ENCODE measurements at regions not wholly inside any gene's neighbourhood (a gene's known extent, or its start where the extent isn't known, plus 50 kb on each side); places are given as distances from the start of the nearest gene placed in this dataset.
A peak's percentile ranks its signal among the peaks of the same experiment; 100 is the strongest.

DNA sequence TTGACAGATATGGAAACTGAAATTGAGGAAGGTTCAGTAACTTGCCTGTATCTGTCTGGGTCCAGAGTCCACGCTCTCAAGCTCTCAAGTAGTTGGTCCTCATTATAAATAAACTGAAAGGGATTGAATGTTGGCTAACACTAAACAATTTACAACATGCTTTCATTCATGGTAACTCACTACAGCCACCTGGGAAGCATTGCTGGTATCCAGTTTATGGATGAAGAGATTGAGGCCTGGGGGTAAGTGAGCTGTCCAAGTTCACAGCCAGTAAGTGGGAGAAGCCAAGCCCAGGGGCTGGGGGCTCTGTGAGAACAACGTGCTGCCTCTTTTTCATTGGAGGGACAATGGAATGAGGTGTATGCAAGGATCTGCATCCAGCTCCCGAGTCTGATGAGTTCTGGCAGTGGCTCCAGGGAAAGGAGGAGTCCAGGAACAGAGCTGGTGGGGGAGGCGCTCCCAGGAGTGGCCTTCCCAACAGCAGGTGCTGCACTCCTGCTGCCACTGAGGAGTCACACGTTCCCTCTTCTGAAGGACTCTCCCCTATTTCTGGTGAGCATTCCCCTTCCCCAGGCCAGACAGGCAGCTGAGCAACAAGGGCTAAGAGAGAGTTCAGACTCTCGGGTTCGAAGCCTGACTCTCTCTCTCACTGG is 175.8 kb downstream of the CSNK2A3 start:
- no peak for DNase-seq (ENCODE audit: low spot score)

DNA sequence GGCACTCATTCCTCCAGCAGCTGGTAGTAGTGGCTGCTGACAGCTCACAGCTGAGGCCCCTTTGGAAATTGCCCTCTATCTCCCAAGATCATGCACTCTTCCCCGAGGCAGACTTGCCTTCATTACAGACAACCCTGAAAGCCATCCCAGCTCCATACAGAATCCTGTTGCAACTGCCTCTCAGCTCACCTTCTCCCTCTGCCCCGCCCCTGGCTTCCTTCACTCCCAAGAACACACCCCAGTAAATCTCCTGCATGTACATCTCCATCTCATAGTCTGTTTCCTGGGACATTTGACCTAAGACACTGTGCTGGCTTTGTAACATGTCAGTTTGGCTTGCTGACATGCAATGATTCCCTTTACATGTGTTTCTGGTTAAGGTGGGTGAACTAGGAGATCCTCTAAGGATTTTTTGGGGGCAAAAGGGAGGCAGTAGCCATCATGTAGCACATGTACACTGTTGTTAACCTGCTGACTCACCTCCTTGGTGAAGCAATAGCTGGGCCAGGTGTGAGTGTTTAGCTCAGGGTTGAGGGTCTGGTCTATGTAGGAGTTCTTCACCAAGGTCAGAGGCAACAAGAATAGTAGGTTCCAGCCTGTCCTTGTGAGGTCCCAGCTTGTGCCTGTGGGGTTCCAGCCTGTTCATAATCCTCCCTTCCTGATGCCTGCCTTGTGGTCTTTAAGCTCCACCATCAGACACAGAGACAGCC is 179.6 kb downstream of the CSNK2A3 start:
- DNase-seq (ENCODE audit: low spot score) = no peak

DNA sequence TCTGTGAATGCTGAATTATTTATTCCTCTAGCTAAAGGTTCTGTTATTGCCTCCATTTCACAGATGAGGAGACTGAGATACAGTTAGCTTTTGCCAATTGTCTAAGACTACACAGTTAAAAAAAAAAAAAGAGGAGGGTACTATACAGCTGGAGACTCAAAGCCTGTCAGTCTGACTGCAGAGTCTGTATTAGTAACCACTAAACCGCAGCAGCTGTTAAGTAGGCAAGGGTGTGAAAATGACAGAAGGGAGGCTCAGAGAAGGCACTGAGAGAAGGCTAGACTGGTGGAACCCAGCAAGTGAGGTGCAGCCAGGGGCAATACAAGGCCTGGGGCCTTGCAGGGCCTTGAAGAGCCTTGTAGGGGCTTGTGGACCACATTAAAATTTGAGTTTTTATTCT is 181.2 kb downstream of the CSNK2A3 start:
- no peak for DNase-seq (ENCODE audit: low spot score)

DNA sequence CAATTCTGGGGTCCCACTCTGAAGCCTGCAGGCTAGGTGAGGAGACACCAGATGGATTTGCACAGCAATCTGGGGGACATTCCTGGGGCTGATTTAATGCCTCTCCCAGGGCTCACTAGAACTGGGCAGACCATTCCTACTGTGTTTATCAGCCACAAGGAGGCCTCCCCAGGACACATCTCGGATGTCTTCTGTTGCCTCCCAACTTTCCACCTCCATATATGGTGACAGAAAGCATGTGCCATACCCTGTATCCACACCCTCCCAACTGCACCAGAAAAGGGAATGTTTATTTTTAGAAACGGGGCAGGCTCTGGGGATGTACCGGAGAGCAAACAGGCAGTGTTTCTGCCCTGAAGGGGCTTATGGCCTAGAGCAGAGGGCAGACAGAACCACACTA is 181.8 kb downstream of the CSNK2A3 start:
- peak; percentile 26 for DNase-seq (ENCODE audit: low spot score)

DNA sequence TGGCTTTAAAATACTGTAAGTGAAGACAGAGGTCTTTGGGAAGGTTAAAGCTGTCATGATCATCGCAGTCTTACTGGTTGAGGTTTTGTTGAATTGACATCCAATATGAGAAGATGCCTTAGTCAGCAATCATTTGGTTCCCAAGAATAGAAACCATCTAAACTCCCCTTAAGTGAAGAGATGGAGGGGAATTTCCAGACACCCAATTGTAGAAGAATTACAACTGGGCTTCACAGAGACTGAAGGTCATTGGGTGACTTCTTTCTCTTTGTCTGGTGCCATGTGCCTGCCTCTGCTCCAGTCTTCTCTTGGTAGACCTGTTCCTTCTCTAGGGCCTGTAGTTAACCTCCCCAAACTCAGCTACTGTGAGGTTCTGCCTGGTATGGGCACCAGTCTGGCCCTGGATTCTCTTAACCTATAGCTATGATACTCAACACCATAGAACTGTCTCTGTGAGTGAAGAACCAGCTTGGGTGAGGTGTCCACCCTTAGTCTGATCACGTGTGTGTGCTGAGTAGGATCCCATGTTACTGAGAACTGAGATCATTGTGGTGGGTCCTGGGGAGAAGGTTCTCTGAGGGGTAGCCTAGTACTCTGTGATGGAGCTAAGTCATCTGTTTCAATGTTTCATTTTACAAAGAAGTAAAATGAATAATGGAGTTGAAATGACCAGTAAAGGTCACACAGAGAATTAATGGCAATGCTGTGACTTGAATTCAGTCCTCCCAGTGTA is 182.5 kb downstream of the CSNK2A3 start:
- DNase-seq (ENCODE audit: low spot score) = no peak

DNA sequence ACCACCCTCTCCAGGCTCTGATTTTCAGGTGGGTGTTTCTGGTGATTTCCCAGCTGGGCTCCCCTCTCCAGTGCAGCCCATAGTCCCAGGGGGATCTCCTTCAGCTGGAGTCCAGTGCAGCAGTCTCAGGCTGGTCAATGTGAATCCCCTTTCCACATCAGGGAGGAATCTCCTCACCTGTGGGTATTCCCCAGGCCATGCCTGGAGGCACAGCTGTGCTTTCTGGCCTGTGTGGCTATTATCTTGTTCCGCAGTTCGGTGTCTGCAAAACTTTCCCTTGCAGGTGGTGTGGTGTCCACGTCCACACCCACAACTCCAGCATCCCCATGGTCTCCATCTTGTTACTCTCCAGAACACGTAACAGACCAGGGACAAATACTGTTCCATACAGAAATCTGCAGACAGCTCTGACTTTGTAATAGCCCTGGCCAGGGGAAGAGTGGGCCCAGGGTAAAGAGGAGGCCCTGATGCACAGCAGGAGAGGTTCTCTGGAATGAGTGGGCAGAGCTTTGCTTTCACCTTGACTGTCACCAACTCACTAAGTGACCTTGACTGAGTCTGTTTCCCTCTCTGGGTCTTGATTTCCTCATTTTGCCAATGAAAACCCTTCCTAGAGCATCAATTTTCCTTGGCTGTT is 183.2 kb downstream of the CSNK2A3 start:
- no peak for DNase-seq (ENCODE audit: low spot score)

DNA sequence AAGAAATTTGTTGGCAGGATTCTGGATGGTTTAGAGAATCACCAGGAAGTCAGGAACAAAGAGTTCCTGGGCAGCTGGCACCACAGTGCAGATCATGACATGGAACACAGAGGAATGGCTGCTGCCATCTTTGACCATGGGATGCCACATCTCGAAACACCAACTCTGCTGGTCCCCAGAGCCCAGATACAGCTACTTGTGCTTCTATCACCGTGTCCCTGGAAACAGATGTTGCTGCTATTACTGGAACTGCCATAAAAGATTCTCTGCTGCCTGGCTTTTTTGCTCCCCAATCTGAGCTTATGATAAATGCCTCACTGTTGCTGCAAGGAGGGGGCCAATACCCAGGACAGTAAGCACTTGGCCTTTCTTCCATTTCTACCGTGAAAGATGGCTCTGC is 185.2 kb downstream of the CSNK2A3 start:
- no peak for DNase-seq (ENCODE audit: low spot score)

DNA sequence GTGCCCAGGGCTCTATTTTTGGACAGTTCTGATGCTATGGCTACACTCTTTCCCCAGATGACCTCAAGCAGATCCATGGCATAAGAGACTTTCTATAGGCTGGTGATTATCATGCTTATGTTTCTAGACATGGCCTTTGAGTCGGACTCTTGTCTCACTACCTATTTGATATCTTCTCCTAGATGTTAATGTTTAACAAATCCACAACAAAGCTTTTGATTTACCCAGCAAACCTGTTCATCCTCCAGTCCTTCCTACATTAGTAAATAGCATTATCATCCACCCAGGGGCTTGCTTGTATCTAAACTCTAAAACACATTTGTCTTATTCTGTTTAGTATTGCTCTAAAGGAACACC is 188.7 kb downstream of the CSNK2A3 start:
- no peak for DNase-seq (ENCODE audit: low spot score)

DNA sequence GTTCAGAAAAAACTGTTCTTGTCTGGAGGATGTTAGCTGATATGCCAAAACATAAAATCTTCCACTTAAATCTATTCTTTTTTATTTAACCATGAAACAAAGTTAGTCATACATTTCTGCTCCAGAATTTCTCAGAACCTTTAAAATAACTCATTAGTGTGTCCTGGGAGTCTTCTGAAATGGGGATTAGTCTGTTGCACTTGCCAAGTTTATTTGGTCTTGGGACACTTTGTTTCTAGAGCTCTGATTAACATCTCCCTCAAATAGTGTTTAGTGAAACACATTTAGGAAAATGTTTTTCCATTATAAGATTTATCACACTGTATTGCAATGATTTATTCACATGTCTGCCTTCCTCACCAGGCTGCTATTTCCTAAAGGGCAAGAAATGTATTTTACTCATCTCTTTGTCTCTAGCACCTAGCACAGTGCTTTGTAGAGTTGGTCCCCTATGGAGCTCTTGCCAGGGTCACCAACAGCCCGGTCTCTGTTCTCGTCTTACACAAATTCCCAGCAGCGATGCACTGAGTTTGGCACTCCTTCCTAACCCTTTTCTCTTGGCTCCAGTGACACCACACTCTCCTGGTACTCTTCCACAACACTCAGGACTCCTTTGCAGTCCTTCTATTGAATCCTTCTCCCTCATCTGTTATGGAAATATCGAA is 189.2 kb downstream of the CSNK2A3 start:
- DNase-seq (ENCODE audit: low spot score) = no peak

DNA sequence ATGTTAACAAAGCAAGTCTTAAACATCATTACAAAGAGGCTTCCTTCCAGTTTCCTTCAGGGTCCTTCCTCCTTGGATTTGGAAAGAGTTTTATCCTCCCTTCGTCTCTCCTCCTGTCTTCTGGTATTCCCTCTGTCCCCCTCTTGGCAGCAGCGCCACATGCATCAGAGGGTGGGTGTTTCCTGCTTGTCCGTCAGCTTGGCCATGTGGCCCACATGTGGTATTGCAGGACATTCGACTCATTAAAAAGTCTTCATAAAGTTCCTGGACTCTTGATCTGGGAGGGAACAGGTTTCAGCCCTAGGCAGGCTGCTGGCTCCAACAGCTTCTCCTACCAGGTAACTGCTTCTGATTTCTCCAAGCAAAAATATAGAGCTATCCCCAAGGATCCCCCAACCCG is 189.8 kb downstream of the CSNK2A3 start:
- DNase-seq (ENCODE audit: low spot score) = peak; percentile 44

DNA sequence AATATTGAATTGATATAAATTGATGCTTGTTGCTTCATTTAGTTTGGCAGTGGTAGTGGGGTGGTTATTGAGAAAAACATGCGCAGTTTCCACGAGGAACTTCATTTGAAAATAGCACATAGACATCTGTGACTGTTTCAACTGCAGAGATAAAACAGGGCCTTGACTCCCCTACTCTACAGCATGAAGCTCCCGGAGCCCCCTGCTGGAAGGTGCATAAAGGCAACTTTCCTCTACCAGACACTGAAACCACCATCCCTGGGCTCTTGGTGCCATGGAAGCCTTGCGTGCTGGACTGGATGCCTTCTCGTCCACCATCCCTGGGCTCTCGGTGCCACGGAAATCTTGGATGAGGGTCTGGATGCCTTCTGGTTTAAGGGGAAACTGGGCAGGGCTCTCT is 195.9 kb downstream of the CSNK2A3 start:
- DNase-seq (ENCODE audit: low spot score) = peak; percentile 65

DNA sequence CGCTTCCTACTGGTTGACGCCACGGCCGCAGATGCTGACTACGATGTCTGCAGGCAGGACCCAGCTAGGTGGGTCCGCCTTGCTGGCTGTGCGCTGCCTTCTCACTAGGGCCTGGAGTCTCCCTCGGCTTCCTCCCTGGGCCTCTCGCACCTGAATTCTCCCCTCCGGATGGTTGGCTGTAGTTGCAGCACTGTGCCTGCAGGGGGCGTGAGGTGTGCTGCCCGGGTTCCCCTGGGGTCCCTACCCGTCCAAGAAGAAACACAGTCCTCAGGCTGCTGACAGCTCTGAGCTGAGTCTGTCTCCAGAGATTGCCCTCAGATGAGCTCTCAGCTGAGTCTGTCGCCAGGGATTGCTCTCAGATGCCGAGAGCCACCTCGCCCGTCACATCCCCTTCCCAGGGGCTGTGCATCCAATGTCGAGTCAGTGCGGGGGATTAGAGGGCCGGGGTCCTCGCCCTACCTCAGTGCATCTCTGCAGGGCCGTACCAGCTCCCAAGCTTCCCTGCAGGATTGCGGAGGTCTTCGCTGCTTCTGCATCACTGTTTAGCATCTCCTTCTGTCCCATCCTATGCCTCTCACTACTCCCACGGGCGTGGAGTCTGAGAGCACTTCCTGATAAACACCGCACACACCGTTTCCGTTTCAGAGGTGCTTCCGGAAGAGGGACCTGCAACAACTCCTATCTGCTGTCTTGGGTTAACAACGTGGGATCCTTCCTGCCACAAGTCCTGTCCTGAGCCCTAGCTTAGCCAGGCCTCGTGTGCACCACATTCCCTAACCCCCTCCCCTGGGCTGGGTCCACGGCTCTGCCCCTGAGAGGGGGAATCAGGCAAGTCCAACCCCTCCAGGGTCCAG is 196.9 kb downstream of the CSNK2A3 start:
- no peak for DNase-seq (ENCODE audit: low spot score)

DNA sequence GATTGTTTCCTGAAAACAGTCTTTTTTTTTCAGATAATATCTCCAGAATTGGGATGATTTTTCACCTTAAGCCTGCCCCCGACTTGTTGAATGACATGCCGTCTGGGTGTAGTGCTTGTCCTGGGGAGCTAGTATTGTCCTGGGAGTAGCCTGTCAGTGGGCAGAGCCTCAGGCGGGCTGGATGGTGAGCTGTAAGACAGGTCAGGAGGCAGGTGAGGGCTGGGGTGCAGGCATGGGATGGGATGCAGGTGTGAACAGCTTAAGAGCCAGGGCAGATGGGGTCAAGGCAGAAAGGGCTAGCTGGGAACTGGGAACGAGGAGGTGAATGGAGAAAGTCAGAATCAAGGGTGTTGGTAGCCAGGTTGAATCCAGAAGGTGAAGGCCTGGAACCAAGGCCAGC is 200.2 kb downstream of the CSNK2A3 start:
- DNase-seq (ENCODE audit: low spot score) = no peak

DNA sequence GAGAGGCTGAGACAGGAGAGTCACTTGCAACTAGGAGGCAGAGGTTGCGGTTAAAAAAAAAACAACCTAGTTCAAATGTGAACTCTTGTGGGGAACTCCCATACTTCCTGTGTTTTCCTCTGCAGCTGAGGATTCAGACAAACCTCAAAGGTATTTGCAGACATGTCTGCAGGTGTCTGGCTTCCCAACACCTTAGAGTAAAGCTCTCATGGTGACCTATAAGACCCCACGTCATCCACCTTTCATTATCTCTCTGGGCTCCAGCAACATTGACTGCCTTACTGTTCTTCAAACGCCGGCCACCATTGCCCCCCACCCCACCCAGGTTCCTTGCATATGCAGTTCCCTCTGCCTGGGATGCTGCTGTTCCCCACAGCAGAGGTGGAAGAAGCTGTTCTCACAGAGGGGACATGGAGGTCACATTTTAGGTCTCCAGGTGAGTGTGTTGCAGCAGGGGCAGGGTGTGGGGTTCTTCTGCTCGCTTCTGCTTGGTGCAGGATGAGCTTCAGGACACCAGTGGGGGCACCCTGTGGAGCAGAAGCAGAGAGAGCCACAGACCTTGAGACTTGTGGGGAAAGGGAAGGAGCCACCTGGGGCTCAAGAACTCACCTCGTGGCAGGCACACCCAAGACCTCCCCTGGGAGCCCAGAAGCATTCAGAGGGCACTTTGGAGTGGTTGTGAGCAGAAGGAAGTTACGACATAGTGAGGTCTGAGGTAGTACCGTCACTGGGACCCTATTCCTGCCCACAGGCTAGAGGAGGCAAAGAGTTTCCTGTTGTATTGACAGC is 203.2 kb downstream of the CSNK2A3 start:
- no peak for DNase-seq (ENCODE audit: low spot score)

DNA sequence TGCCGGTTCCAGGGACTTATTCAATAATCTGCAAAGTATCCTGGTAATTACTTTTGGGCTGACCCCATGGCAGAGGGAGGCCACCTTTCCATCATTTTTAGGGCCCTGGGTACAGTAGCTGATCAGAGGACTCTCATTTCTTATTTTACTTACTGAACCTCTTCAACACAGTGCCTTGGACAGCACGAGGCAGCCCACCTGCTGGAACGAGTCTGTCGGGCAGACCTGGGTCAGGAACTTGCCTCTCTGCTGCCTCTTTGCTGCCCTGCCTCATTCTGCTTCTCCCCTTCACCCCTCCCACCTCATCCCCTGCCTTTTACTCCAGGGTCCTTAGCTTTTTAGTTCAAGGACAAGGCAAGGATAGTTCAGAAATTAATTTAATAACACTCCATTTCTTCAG is 204.5 kb downstream of the CSNK2A3 start:
- no peak for DNase-seq (ENCODE audit: low spot score)

DNA sequence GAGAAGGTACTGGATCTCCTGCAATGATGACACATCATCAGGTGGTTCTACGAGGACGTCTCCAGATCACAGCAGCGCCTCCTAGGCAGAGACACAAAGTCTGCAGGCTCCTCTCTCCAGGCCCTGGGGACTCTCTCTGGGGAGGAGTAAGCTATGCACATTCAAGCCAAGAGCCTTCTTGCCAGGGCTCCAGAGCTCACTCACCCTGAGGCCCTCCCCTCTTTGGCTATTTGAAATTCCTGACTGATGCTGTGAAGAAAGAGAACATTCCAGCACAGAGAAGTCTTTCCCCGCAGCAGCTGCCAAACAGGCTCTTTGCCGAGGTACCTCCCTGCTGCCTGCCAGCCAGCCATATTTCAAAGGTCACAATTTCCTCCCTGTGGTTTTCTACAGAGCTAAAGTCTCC is 204.9 kb downstream of the CSNK2A3 start:
- DNase-seq (ENCODE audit: low spot score) = peak; percentile 98

DNA sequence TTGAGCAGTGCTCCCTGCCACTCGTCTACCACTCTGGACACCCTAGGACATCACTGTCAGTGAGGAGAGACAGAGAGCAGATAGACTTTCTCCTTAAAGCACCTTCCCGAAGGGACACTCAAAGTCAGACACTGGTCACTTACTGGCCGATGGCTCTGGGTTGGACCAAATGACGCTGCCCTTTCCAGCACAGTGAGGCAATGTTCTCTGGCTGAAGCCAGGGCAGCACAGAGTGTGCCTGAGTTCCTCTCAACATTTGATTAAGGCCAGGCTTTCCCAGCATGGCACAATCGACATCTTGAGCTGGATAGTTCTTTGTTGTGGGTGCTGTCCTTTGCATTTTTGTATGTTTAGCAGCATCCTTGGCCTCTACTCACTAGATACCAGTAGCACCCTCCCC is 206.2 kb downstream of the CSNK2A3 start:
- no peak for DNase-seq (ENCODE audit: low spot score)

DNA sequence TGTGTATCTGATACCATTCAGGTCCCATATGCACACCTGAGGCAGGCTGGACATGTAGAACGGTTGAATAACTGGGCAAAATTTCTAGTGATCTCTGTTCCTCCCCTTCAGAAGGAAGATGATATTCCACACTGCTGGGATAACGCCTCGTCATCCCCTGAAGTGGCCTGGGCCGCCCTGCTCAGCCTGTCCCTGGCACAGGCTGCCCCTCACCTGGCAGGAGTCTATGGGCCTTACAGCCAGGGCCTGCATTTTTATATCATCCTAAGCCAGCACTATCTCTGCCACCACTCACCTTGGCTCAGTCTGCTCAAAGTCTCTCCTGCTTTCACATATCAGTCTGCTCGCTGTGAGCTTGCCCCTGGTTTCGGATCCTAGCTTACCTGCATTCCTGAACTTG is 209.2 kb downstream of the CSNK2A3 start:
- no peak for DNase-seq (ENCODE audit: low spot score)

DNA sequence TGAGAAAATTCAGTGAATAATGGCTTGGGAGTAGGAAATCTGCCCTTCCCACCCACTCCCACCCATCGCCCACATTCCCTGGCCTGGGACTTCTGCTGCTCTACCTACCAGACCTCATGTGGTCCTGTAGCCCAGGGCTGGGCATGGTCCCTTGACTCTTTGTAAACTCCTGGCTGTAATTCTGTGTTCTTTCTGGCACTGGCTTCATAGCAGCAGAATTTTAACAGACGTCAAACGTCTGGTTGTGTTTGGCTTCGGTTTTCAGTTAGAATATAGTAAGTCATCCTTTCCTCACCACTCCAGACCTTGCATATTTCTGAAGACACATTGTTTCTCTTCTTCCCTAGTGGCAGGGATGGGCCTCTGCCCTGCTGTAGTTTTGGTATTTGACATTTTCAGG is 210.6 kb downstream of the CSNK2A3 start:
- DNase-seq (ENCODE audit: low spot score) = no peak

DNA sequence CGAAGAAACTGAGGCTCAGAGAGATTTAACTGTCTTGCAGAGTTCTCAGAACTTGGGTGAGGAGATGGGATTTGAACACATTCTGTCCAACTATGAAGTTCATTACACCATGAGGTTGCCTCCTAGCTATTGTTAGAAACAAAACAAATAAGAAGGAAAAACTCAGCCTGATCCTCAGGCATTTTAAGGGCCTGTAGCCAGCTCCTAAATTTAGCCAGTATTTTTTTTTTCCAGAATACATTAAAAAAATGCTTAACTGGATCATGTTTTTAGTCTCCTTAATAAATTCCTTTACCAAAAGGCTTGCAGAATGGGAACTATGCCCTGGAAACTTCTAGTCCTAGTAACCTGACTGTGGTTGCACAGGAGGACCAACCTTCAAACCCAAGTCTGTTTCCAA is 212.0 kb downstream of the CSNK2A3 start:
- no peak for DNase-seq (ENCODE audit: low spot score)

DNA sequence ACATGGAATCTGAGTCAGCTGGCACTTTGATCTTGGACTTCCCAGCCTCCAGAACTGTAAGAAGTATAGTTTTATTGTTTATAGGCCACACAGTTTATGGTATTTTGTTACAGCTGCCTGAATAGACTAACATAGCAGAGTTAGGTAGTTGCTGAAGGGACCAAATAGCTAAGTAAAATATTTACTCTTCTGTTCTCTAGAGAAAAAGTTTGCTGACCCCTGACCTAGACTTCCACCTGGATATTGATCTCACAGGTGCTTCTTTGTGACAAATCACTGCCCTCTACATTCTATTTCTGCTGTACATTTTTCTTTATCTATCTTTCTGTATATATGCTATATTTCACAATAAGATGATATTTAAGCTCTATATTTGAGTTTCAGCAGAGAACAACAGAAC is 212.5 kb downstream of the CSNK2A3 start:
- no peak for DNase-seq (ENCODE audit: low spot score)

All from AG08395 (cell line).